HEK293 (cell line): ENCODE measurements at regions not wholly inside any gene's neighbourhood (a gene's known extent, or its start where the extent isn't known, plus 50 kb on each side); places are given as distances from the start of the nearest gene placed in this dataset.

Experiments
- CTCF ChIA-PET: fragments of 350-600 bp; formaldehyde crosslinking; extraction: SDS; loops from one replicate; lab custom pipeline; 2021; ENCODE audit warnings: antibody characterized with exemption; lab: Yijun Ruan, JAX
- POLR2A ChIA-PET: fragments of 300-600 bp; formaldehyde crosslinking; extraction: SDS; loops from one replicate; lab custom pipeline; 2020; ENCODE audit warnings: antibody characterized with exemption, inconsistent platforms; lab: Yijun Ruan, JAX
- H3K27ac ChIP-seq: fragments of 200-500 bp; sonication (Bioruptor generic); 2 replicates; pipeline ENCODE4 v1.5.1; 2014; ENCODE audit warnings: low read depth, low read length, control low read depth, inconsistent platforms; ENCODE audit errors: extremely low read depth
- H3K36me3 ChIP-seq, 2 experiments: fragments of 200-500 bp in 1 of 2; sonication (Bioruptor generic) in 1 of 2; 1 replicate in 1 of 2; 2 replicates in 1 of 2; pipeline ENCODE4 v1.5.1; 2014 to 2017; ENCODE audit warnings: inconsistent platforms in 2 of 2, low read length in 2 of 2; ENCODE audit not compliant: control insufficient read depth in 2 of 2, insufficient read depth in 1 of 2
- H3K4me1 ChIP-seq: fragments of 200-500 bp; sonication (Bioruptor generic); 2 replicates; pipeline ENCODE4 v1.5.1; 2014; ENCODE audit warnings: mild to moderate bottlenecking, low read length, inconsistent platforms; ENCODE audit not compliant: control insufficient read depth, insufficient read depth
- H3K4me3 ChIP-seq: 2 replicates; pipeline ENCODE4 v1.5.1; 2011; ENCODE audit warnings: low read depth, mild to moderate bottlenecking, control low read depth, low read length, moderate library complexity
- H3K9me3 ChIP-seq: fragments of 200-500 bp; sonication (Bioruptor generic); 2 replicates; pipeline ENCODE4 v1.5.1; 2014; ENCODE audit warnings: low read depth, low read length, inconsistent platforms; ENCODE audit not compliant: control insufficient read depth, insufficient read depth
- HOXD13 ChIP-seq: sonication (generic); formaldehyde crosslinking; IDR thresholded peaks from 2 replicates; pipeline ENCODE4 v1.8.0; 2022; ENCODE audit warnings: missing genetic modification reagents, borderline replicate concordance
- MEIS1 ChIP-seq: sonication (generic); formaldehyde crosslinking; IDR thresholded peaks from 2 replicates; pipeline ENCODE4 v1.8.1; 2022; ENCODE audit warnings: missing genetic modification reagents, mild to moderate bottlenecking, borderline replicate concordance
- SP2 ChIP-seq: fragments of 450-650 bp; formaldehyde crosslinking; IDR thresholded peaks from 2 replicates; pipeline ENCODE4 v1.5.1; 2016; ENCODE audit warnings: missing biosample characterization, missing genetic modification characterization
- SP7 ChIP-seq: fragments of 450-650 bp; formaldehyde crosslinking; IDR thresholded peaks from 2 replicates; pipeline ENCODE4 v1.5.1; 2016; ENCODE audit warnings: missing biosample characterization, missing genetic modification characterization
- ZEB2 ChIP-seq: fragments of 450-650 bp; formaldehyde crosslinking; IDR thresholded peaks from 2 replicates; pipeline ENCODE4 v1.5.1; 2016; ENCODE audit warnings: missing biosample characterization, missing genetic modification characterization
- ZNF155 ChIP-seq: fragments of 450-650 bp; formaldehyde crosslinking; IDR thresholded peaks from 2 replicates; pipeline ENCODE4 v1.5.1; 2016; ENCODE audit warnings: missing biosample characterization, missing genetic modification characterization
- ZNF214 ChIP-seq: fragments of 450-650 bp; formaldehyde crosslinking; IDR thresholded peaks from 2 replicates; pipeline ENCODE4 v1.5.1; 2017; ENCODE audit warnings: missing biosample characterization, mild to moderate bottlenecking, missing genetic modification characterization, borderline replicate concordance
- ZNF266 ChIP-seq: fragments of 450-650 bp; formaldehyde crosslinking; IDR thresholded peaks from 2 replicates; pipeline ENCODE4 v1.5.1; 2016; ENCODE audit warnings: missing biosample characterization, missing genetic modification characterization, low read depth
- ZNF311 ChIP-seq: fragments of 450-650 bp; formaldehyde crosslinking; IDR thresholded peaks from 2 replicates; pipeline ENCODE4 v1.5.1; 2017; ENCODE audit warnings: missing biosample characterization, missing genetic modification characterization, borderline replicate concordance
- ZNF596 ChIP-seq: fragments of 450-650 bp; IDR thresholded peaks from 2 replicates; pipeline ENCODE4 v1.5.0; 2018; ENCODE audit warnings: missing biosample characterization, mild to moderate bottlenecking, missing genetic modification characterization, moderate library complexity
- ZNF623 ChIP-seq: fragments of 450-650 bp; formaldehyde crosslinking; IDR thresholded peaks from 2 replicates; pipeline ENCODE4 v1.5.1; 2016; ENCODE audit warnings: missing biosample characterization, missing genetic modification characterization
- ZNF626 ChIP-seq: fragments of 450-650 bp; sonication (Bioruptor Pico); formaldehyde crosslinking; IDR thresholded peaks from 2 replicates; pipeline ENCODE4 v1.5.1; 2018; ENCODE audit warnings: missing biosample characterization, missing genetic modification characterization, inconsistent platforms
- ZNF639 ChIP-seq: fragments of 450-650 bp; formaldehyde crosslinking; IDR thresholded peaks from 2 replicates; pipeline ENCODE4 v1.5.1; 2016; ENCODE audit warnings: missing biosample characterization, missing genetic modification characterization
- ZNF664 ChIP-seq: fragments of 450-650 bp; formaldehyde crosslinking; IDR thresholded peaks from 2 replicates; pipeline ENCODE4 v1.5.1; 2016; ENCODE audit warnings: missing biosample characterization, missing genetic modification characterization
- ZNF692 ChIP-seq: fragments of 450-650 bp; formaldehyde crosslinking; IDR thresholded peaks from 2 replicates; pipeline ENCODE4 v1.5.1; 2016; ENCODE audit warnings: missing biosample characterization, missing genetic modification characterization
- ZNF707 ChIP-seq: fragments of 450-650 bp; formaldehyde crosslinking; IDR thresholded peaks from 2 replicates; pipeline ENCODE4 v1.5.1; 2016; ENCODE audit warnings: missing biosample characterization, missing genetic modification characterization
- ZNF747 ChIP-seq: fragments of 450-650 bp; formaldehyde crosslinking; IDR thresholded peaks from 2 replicates; pipeline ENCODE4 v1.5.1; 2016; ENCODE audit warnings: missing biosample characterization, missing genetic modification characterization
- ZNF768 ChIP-seq: fragments of 450-650 bp; formaldehyde crosslinking; IDR thresholded peaks from 2 replicates; pipeline ENCODE4 v1.5.1; 2018; ENCODE audit warnings: missing biosample characterization, mild to moderate bottlenecking, missing genetic modification characterization
- TF ChIP-seq, protein P1 (sequence below): fragments of 450-650 bp; formaldehyde crosslinking; conservative IDR thresholded peaks from 2 replicates; pipeline ENCODE4 v1.5.1; 2016; ENCODE audit warnings: low read depth, missing biosample characterization, missing genetic modification characterization
- TF ChIP-seq, protein P2 (sequence below): fragments of 450-650 bp; formaldehyde crosslinking; IDR thresholded peaks from 2 replicates; pipeline ENCODE4 v1.5.1; 2016; ENCODE audit warnings: missing biosample characterization, missing genetic modification characterization
- TF ChIP-seq, protein P3 (sequence below): fragments of 450-650 bp; formaldehyde crosslinking; IDR thresholded peaks from 2 replicates; pipeline ENCODE4 v1.5.1; 2016; ENCODE audit warnings: missing biosample characterization, missing genetic modification characterization

DNA sequence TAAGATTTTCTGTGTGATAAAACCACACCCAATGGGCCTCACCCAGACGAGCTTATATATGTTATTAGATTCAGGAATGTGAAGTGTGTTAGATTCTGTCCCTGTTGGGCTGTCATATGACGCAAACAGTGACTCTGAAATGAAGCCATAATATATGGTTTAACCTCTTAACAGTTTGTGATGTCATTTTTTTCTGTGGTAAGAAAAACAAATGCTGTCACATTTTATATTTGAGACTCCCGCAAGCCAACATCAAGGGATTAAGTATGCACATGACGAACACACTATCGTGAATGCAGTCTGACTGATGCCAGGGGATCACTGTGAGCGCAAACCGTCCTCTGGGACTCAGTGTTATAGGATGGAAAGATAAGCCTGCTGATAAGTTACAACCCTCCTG, 321.7 kb downstream of the SH3GL2 start (continued):
- TF ChIP-seq, protein P1, sequence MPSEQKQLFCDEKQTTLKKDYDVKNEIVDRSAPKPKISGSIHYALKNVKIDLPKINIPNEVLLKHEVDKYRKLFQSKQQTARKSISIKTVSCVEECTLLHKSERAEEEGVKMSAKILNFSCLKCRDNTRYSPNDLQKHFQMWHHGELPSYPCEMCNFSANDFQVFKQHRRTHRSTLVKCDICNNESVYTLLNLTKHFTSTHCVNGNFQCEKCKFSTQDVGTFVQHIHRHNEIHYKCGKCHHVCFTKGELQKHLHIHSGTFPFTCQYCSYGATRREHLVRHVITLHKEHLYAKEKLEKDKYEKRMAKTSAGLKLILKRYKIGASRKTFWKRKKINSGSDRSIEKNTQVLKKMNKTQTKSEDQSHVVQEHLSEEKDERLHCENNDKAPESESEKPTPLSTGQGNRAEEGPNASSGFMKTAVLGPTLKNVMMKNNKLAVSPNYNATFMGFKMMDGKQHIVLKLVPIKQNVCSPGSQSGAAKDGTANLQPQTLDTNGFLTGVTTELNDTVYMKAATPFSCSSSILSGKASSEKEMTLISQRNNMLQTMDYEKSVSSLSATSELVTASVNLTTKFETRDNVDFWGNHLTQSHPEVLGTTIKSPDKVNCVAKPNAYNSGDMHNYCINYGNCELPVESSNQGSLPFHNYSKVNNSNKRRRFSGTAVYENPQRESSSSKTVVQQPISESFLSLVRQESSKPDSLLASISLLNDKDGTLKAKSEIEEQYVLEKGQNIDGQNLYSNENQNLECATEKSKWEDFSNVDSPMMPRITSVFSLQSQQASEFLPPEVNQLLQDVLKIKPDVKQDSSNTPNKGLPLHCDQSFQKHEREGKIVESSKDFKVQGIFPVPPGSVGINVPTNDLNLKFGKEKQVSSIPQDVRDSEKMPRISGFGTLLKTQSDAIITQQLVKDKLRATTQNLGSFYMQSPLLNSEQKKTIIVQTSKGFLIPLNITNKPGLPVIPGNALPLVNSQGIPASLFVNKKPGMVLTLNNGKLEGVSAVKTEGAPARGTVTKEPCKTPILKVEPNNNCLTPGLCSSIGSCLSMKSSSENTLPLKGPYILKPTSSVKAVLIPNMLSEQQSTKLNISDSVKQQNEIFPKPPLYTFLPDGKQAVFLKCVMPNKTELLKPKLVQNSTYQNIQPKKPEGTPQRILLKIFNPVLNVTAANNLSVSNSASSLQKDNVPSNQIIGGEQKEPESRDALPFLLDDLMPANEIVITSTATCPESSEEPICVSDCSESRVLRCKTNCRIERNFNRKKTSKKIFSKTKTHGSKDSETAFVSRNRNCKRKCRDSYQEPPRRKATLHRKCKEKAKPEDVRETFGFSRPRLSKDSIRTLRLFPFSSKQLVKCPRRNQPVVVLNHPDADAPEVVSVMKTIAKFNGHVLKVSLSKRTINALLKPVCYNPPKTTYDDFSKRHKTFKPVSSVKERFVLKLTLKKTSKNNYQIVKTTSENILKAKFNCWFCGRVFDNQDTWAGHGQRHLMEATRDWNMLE = no peak; the same call in 1 of the 2 replicates
- TF ChIP-seq ZNF626 (tag by site-specific recombination) (no peak), ZNF311 (no peak), ZNF596 (no peak), ZNF707 (tag by site-specific recombination) (no peak), ZNF266 (no peak), HOXD13 (no peak), ZNF747 (no peak), SP7 (tag by site-specific recombination) (peak; percentile 94), MEIS1 (CRISPR knock-in tag) (no peak), ZNF623 (tag by site-specific recombination) (no peak), ZEB2 (tag by site-specific recombination) (peak; percentile 97), ZNF155 (tag by site-specific recombination) (no peak), ZNF639 (tag by site-specific recombination) (peak; percentile 93), ZNF664 (tag by site-specific recombination) (no peak), SP2 (tag by site-specific recombination) (no peak), ZNF768 (tag by site-specific recombination) (no peak)
- TF ChIP-seq, protein P2, sequence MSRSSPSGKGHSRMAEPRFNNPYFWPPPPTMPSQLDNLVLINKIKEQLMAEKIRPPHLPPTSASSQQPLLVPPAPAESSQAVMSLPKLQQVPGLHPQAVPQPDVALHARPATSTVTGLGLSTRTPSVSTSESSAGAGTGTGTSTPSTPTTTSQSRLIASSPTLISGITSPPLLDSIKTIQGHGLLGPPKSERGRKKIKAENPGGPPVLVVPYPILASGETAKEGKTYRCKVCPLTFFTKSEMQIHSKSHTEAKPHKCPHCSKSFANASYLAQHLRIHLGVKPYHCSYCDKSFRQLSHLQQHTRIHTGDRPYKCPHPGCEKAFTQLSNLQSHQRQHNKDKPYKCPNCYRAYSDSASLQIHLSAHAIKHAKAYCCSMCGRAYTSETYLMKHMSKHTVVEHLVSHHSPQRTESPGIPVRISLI (tag by site-specific recombination) = peak; percentile 61; the same call in 1 of the 2 replicates

- CTCF ChIA-PET = no interaction called here
These were observed 326.5 kb downstream of the SH3GL2 start for GRCh38 chr9:17905366-17905765.

More at GRCh38 chr9:17905366-17905765, 326.5 kb downstream of the SH3GL2 start:
- no peak overlapping the region for H3K27ac ChIP-seq
- TF ChIP-seq ZNF214 = no peak
- TF ChIP-seq ZNF692 (tag by site-specific recombination) = peak; percentile 77
- TF ChIP-seq, protein P3, sequence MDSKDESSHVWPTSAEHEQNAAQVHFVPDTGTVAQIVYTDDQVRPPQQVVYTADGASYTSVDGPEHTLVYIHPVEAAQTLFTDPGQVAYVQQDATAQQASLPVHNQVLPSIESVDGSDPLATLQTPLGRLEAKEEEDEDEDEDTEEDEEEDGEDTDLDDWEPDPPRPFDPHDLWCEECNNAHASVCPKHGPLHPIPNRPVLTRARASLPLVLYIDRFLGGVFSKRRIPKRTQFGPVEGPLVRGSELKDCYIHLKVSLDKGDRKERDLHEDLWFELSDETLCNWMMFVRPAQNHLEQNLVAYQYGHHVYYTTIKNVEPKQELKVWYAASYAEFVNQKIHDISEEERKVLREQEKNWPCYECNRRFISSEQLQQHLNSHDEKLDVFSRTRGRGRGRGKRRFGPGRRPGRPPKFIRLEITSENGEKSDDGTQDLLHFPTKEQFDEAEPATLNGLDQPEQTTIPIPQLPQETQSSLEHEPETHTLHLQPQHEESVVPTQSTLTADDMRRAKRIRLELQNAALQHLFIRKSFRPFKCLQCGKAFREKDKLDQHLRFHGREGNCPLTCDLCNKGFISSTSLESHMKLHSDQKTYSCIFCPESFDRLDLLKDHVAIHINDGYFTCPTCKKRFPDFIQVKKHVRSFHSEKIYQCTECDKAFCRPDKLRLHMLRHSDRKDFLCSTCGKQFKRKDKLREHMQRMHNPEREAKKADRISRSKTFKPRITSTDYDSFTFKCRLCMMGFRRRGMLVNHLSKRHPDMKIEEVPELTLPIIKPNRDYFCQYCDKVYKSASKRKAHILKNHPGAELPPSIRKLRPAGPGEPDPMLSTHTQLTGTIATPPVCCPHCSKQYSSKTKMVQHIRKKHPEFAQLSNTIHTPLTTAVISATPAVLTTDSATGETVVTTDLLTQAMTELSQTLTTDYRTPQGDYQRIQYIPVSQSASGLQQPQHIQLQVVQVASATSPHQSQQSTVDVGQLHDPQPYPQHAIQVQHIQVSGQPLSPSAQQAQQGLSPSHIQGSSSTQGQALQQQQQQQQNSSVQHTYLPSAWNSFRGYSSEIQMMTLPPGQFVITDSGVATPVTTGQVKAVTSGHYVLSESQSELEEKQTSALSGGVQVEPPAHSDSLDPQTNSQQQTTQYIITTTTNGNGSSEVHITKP (tag by site-specific recombination) = peak; percentile 69; the same call in 1 of the 2 replicates
- no peak overlapping the region for H3K4me3 ChIP-seq
- H3K9me3 ChIP-seq = no peaks in the 10 kb centered on the region
- H3K4me1 ChIP-seq = peaks cover 4% of the 10 kb centered on the region; the same call in 1 of the 2 replicates
- POLR2A ChIA-PET = no interaction called here
- no peaks in the 10 kb centered on the region for H3K36me3 ChIP-seq
